ENCODE measurements at regions not wholly inside any gene's neighbourhood (a gene's known extent, or its start where the extent isn't known, plus 50 kb on each side); places are given as distances from the start of the nearest gene placed in this dataset.
A peak's percentile ranks its signal among the peaks of the same experiment; 100 is the strongest.

DNA sequence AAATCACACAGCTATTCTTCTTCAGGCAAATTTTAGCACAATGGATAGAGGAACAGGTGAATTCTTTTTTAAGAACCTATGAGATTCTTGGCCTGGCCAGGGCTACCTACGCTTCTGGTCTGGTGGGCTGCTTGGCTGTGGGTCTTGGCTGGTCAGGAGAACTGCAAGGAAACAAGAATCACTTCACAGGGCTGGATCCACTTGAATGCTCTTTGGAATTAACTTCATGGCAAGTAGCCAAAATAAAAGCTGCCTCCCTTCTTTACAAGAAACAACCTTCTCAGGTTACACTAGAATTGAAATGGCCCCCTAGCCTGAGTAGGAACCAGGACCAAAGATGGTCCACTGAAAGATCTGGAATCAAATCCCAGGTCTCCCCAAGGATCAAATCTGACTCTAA lies 519.1 kb downstream of the IQCM start:
- peak; percentile 34 for DNase-seq

DNA sequence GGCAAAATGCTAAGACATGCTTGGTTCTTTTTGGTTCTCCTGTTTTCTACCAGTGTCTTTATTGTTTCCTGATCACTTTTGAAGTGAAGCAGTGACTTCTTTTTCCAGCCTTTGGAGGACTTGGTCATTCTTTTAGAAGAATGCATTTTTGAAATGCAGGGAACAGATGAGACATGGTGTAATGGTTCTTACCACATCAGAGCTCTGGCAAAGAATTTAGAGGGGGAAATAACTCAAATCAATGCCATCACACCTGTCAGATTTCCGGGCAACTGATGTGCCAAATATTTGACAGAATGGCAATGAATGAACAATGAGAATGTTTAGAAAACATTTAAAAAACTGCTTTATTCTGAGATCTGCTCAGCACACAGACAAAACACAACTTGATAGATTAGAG lies 519.6 kb downstream of the IQCM start:
- no peak for DNase-seq

DNA sequence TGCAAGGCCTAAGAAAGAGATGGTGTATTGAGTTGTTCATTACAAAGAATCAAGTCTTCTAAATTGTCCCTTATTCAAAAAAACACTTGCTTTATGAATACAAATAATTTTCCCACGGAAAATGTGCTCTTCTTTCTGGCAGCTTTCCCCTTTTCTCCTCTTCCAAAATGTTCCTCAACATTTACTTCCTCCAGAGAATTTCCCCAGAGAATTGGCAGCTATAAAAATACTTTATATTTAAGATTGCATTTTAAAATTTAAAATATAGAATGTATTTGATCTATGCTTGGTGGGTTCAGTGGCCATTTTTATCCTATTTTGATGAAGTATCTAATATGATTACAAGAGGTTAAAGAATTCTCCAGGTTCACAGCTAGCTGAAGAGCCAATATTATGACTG lies 521.0 kb downstream of the IQCM start:
- no peak for DNase-seq

DNA sequence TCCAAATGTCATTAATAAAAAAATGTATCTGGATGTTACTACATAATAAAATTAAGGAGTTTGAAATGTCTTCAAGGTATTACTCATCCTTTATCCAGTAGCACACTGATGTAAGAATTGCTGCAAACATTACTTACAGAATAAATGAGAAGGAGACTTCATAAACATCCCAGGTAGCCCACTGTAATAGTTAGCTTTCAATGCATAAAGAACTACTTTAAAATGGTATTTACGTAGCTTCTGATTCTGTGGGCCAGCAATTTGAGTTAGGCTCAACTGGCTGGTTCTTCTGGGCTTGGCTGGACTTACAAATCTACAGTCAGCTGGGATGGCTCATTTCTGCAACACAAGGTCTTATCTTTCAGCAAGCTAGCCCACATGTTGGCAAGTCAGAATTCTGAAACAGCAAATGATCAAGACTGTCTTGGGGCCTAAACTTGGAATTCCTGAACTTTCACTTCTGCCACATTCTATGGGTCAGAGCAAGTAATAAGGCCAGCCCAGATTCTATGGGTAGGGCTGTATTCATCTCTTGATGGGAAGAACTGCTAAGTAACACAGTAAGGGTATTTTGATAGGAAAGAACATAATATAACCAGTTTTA lies 522.5 kb downstream of the IQCM start:
- DNase-seq = no peak

DNA sequence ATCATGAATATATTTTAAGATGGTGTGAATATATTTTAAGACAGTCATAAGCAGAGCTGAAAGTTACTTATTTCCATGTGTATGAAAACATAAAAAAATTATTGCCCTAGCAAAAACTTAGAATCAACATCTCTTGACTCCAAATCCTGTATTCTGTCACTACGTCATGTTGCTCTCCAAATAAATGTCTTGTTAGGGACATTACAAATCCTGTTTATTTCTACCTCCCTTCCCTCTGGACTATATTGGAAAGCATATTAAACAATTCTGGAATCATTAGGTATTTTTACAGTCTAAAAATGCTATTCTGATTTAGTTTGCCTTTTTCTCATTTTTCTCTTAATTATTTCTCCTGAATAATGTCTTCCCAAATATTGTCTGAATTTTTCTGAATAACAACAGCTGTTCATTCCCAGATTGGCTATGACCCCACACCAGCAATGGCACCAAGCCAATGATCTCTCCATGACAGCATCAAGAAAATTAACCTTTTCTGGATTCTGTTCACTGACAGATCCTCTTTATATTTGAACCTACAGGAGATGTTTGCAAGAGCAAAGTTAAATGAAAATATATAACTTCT lies 523.1 kb downstream of the IQCM start:
- peak; percentile 35 for DNase-seq

DNA sequence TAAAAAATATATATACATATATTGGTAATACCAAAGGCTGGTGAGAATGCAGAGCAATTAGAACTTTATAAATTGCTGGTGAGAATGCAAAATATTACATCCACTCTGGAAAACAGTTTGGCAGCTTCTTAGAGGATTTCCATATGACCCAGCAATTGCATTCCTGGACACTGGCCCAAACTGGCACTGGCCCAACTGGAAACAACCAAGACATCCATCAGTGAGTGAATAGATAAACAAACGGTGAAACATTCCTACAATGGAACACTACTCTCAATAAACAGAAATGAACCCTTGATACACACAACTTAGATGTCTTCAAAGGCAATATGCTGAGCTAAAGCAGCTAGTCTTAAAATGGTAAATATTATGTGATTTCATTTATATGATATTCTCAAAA lies 524.2 kb downstream of the IQCM start:
- no peak for DNase-seq

DNA sequence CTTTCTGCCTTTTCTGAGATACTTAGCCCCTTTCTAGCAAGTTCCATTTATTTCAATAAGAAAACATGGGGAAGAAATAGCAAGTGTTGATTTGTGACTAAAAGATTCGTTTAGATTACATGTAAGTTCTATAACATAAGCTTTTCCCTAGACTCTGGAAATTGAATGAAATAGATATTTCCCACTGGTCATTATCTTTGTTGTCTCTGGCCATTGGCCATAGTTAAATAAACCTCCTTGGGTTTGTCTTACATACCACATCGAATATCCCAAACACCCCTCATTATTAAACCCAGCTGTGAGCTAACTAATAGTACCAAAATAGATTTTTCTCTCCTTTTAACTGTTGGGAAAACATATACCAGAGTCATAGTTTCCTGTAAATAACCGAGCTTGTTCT lies 534.8 kb downstream of the IQCM start:
- DNase-seq = no peak

DNA sequence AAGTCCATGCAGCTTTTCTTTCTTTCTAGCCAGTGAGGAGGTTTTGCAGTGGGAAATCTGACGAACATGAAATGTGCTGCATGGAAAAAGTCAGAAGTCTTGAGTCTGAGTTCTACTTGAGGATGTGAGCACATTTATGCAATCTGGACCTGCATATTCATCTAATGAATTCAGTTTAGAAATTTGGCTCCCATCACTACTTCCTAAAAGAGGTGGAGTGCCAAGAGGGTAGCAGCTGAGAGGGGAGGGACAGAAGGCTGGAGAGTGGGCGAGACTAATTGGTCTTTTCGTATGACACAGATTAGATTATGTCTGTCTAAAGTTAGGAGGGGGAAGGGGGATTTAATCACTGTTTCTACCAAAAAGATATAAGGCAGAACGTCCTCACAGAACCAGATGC lies 535.9 kb downstream of the IQCM start:
- DNase-seq = no peak

DNA sequence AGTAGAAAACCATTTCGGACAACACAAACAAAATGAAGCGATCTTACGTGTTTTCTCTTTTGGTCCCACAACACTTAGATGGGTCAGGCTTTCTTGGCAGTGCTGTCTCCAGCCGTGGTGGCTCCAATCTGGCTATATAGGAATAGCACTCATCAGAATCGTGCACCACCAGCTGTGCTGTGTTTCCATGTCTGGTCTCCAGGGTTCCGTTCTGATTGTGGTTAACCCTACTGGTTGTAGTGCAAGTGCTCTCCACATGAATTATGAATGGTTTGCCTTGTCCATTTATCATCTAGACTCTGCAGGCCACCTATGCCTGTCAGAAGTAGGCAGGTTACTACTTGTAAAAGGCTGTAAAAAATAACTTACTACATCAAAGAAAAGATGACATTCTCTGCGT lies 536.3 kb downstream of the IQCM start:
- DNase-seq = no peak

DNA sequence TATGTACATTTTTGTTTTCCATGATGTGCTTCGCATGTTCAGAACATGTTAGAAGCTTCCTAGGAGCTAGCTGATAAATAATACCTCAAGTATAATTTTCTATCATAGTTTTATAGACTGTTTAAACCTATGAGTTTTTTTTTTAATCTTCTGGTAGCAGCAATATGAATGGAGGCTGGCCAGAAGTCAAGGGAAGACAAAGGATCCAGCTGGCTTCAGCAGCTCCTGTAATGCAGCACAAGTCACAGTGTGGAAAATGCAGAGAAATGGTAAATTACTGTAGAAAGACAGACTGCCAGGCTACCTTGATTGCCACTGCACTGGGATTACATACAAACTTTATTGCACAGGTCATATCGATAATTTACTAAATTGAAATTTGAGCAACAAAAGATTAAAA lies 537.9 kb downstream of the IQCM start:
- DNase-seq = no peak

DNA sequence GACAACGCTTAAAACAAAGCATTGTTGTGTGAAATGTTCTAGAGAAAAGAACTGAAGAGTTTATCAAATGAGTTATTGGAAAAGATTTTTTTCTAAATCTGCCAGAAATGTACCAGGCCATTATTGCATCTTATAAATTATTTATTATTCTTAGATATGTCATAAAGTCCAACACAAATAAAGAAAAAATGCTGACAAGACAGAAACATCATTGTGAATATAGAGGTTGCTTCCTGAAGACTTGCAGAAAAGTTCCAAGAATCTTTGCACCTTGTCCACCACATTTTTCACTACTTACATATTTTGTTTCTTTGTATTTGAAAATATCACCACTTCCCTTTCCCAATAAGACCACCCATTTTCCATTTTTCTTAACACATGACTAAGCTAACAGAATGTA lies 545.8 kb downstream of the IQCM start:
- DNase-seq = no peak

DNA sequence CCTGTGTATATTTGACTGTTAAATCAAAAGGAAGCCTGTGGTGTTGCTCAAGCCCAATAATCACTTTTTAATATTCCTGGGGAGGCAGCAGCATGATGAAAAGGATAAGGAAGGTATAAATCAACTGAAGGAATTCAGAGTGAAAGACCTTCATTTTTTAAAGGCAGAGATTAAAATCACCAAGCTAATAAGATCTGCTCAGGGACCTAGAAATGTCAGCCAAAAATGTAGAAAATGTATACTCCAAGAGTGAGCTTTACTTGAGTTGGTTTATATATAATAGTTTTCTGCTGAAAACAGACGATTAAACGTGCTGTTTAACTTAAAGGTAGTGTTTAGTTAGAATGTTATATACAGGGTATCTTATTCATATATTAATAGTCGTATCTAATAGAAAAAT lies 549.3 kb downstream of the IQCM start:
- no peak for DNase-seq

DNA sequence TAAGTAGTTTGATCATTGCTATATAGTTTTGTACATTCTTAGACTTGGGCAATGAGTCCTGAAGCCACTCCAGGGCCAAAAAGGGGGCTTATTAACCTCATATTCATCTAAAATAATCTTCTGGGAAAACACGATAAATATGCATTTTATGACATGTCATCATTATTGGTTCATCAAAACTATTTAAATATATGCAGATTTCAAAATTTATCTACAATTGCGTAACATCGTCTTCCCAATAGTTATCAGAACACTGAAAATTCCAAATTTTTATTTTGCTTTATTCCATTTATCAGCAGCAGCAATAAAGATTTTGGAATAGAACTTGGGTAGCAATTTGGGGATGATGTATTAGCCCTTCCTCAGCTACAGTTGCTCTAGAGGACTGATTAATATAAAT lies 550.0 kb downstream of the IQCM start:
- DNase-seq = no peak

DNA sequence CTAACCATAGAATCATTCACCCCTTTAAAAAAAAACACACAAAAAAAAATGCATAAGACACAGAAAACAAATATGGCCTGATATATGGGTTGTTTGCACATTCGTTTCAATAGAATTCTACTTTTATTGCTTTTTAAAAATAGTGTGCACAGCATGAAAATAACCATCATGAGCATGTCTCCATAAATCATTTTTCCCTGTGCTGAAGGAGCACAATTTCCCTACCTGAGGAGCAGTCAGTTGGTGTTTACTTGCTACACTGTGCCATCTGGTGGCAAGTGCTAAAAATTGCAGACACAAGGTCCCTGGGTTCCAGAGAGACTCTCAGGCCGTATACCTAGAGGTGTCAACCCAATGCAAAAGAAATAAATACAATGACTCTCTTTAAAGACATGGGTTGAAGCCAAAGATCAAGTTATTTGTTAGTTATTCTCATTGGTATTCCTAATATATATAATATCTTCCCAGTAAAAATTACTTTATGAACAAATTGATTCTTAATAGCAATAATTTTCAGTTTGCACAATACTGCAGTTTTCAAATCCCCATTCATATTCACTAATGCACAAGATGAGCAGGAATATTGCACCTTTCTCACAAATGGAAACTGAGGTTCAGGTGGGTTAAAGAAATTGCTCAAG lies 551.4 kb downstream of the IQCM start:
- peak; percentile 31 for DNase-seq

DNA sequence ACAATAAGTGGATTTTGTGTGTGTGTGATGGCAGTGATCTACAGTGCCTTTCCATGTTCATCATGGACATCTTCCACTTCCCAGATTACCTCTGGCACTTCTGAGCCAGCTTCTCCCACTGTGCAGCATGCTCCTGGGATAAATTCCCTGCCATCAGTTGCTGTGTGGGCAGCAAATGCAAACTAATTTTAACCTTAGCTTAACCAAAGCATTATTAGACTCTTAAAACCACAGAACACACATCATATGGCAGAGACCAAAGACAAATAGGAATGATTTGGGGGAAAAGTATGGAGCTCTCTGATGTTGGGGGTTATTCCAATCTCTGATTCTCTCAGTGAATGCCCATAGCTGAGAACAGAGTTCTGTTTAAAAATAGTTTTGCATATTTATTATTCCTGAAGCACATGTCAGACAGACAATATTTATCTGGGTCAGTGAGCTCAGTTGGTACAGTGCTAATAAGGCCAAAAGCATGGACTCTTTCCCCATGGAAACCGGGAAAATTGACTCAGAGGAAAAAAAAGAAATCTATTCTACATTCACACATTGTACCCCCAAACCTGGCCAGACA lies 567.4 kb downstream of the IQCM start:
- DNase-seq = no peak

DNA sequence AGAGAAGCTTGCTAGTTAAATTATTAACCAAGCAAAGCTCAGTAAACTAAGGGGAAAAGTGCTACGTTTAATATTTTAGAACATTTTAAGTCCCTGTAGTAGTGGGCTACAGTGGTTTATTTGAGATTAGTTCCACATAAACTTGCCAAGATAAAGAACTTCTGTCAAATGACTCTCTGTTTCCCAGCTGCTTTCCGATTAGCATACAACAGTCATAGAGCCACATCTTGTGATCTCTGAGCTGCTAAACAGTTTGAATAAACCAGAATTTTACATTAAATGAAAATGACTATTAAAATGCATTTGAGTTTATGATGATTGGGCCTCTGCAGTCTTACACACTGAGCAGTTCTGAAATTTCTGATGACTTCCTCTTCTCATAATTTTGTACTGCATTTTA lies 568.5 kb downstream of the IQCM start:
- no peak for DNase-seq

DNA sequence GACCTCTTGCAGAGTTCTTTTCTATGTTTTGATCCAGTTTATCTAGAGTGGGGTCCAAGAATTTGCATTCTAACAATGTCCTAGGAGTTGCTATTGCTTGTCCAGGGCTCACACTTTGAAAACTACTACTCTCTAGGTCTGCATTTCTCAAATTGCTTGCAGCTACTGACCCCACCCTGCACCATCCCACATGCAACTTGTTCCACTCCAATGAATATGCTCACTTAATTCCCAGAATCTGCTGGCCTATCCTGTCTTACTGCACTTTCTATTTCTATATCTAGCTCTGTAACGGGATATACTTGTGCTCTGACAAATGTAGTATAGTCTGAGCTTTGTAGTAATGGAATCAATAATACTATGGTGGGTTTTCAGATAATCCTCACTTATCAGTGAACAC lies 570.3 kb downstream of the IQCM start:
- DNase-seq = no peak

DNA sequence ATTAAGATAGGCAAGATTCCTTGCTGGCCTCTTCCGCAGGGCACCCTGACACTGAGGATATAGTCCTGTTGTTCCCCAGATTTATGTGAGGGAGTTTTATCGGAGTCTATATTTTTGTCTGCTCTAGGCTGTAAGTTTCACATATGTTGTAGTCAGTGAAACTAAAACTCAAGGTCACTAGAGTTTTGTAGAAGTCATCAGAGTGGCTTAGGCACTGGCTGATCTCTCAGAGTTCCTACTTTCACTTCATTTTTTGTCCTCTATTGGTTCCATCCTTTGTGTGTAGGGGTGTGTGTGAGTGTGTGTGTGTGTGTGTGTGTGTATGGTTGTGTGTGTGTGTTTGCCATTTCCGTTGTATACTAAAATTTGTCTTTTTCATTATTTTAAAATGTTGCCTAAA lies 577.5 kb downstream of the IQCM start:
- no peak for DNase-seq

DNA sequence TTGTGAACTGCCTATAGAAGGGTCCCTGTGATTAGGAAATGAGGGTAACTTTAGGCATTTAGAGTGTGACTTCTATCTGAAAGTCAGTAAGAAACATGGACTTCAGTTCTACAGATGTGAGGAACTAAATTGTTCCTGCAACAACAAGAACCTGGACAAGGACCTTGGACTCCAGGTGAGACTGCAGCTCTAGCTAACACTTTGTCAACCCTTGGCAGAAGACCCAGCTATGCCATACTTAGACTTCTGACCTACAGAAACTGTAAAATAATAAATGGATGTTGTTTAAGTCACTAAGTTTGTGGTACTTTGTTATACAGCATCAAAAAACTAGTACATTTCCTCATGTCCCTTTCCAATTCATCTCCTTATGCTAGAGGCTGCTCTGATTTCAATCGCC lies 580.8 kb downstream of the IQCM start:
- DNase-seq = no peak

DNA sequence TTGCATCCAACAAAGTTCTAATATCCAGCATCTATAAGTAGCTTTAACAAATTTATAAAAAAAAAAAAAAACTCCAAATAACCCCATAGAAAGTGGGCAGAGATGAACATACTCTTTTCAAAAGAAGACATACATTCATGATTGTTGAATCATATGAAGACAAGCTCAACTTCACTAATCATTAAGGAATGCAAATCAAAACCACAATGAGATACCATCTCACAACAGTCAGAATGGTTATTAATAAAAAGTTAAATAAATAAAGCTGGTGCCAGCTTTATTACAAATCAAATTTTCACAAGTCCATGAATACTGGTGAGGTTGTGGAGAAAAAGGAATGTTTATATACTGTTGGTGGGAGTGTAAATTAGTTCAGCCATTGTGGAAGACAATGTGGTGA lies 592.0 kb downstream of the IQCM start:
- DNase-seq = no peak

DNA sequence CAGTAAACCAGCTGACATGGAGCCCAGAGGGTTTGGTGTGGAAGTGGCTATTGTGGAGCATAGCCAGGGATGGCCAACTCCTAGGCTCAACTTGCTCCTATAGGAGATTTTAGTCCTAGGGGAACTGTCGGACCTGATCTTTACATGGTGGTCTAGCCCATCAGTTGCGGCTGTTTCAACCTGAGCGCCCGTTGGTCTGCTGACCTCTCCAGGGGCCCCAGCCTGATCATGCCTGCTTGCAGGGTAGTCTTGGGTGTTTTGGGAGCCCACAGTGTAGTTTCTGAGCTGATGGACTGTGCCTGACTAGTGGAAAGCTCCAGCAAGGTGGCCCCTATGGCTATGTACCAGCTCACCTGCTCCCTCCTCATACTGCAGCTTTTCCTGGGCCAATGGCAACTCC lies 597.0 kb downstream of the IQCM start:
- no peak for DNase-seq

DNA sequence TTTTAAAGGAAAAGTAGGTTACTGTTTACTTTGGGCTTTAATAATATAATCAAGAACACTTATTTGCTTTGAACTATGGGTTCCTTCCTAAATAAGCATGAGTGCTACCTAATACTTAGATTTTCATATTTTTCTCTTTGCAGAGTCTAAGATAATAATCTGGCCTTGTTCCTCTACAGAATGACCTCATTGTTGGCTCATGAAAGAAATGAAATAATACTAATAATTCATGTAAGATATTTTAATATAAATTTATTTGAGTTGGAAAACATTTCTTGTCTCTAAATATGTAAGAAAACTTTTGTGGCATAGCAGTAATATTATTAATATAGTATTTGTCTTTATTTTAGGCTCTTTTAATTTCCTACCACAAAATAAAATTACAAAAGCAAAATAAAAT lies 601.3 kb downstream of the IQCM start:
- DNase-seq = no peak

DNA sequence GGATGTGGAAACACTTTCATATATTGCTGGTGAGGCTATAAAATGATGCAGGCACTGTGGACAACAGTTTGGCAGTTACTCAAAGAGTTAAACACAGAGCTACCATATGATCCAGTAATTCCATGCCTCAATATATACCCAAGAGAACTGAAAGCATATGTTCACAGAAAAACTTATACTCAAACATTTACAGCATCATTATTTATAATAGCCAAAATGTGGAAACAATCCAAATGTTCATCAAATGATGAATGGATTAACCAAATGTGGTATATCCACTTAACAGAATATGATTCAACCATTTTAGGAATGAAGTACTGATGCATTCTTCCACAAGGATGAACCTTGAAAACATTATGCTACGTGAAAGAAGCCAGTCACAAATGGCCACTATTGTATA lies 603.8 kb downstream of the IQCM start:
- DNase-seq = no peak

DNA sequence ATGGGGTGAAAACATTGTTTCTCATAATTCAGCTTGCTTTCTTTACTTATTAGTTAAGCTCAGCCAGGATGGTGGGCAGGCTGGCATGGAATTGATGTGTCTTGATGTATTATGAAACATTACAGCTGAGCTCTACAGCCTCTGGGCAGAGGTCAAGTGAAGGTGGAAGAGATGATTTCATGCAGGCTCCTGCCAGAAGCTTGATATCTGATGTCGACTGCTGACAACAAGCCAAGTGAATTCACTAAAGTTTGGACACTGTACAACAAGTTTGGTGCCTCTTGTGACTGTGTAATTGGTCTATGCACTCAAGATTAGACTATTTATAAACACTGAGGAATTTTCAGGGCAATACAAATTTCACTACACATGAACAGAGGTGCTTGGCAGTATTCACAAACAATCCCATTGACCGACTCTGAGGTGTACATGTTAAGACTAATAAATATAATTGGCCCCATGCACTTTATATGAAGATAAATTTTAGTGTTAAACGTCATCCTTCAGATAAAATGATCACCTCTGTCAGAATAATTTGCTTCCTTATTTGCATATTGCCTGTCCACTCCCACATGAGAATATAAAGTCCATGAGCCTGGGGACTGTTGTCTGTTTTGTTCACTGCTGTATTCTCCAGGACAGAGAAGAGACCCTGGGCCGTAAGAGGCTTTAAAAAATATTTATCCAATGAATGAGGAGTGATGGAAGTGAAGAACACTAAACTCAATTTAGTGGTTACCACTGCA lies 612.2 kb downstream of the IQCM start:
- DNase-seq = no peak

Measured in NCI-H2171 treated with DMSO at 0.1 percent for 48 hours (cell line).